ENCODE measurements at regions not wholly inside any gene's neighbourhood (a gene's known extent, or its start where the extent isn't known, plus 50 kb on each side); places are given as distances from the start of the nearest gene placed in this dataset.
"Not testable (repeated sequence)": the region's sequence is repeated elsewhere in the genome, so short reads cannot be mapped to it uniquely, and the experiment has no call there.

- Histone ChIP-seq H3K4me1 (no peaks in the 10 kb centered on the region), H3K36me3 (no peaks in the 10 kb centered on the region), H3K4me3 (no peak overlapping the region), H3K9me3 (no peaks in the 10 kb centered on the region), H3K27ac (no peak overlapping the region), H3K27me3 (no peaks in the 10 kb centered on the region)
- 63% methylated on average over 4 of the region's 4 CpGs for WGBS, 2 donors
- DNase-seq, result no peak
- TF ChIP-seq, protein P1, sequence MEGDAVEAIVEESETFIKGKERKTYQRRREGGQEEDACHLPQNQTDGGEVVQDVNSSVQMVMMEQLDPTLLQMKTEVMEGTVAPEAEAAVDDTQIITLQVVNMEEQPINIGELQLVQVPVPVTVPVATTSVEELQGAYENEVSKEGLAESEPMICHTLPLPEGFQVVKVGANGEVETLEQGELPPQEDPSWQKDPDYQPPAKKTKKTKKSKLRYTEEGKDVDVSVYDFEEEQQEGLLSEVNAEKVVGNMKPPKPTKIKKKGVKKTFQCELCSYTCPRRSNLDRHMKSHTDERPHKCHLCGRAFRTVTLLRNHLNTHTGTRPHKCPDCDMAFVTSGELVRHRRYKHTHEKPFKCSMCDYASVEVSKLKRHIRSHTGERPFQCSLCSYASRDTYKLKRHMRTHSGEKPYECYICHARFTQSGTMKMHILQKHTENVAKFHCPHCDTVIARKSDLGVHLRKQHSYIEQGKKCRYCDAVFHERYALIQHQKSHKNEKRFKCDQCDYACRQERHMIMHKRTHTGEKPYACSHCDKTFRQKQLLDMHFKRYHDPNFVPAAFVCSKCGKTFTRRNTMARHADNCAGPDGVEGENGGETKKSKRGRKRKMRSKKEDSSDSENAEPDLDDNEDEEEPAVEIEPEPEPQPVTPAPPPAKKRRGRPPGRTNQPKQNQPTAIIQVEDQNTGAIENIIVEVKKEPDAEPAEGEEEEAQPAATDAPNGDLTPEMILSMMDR (IDR thresholded peaks at IDR 0.05), result no peak
- ATAC-seq, result no peak
- intact Hi-C loops (cut with DNase I), result no loop called here
Observed at GRCh38 chrY:9619541-9619940, 91.9 kb downstream of the TSPY10 start.

DNA sequence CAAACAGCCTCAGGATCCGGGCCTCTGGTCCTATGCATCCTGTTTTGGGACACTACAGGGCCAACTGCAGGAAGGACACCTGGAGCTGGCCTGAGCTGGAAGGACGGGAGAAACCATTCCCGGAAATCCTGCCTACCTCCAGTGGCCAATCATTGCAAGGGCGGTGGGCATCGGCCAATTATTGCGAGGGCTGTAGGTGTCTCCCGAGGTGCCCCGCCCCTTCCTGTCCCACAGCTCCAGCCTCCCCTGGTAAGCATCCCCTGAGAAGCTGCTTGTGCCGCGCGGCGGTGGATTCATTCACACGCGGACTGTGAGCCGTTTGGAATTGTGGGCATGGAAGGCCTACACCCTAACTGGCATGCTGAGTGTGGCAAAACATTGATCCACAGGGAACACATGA, 95.5 kb downstream of the TSPY10 start:
- H3K27ac ChIP-seq, result no peak overlapping the region
- no peak for ATAC-seq
- no peaks in the 10 kb centered on the region for H3K36me3 ChIP-seq
- H3K9me3 ChIP-seq, result no peaks in the 10 kb centered on the region
- DNase-seq, result no peak
- H3K27me3 ChIP-seq, result no peaks in the 10 kb centered on the region
- intact Hi-C loops (cut with DNase I), result no loop called here
- no peak overlapping the region for H3K4me3 ChIP-seq
- H3K4me1 ChIP-seq, result no peaks in the 10 kb centered on the region
- WGBS, 2 donors, result 83% methylated on average over 15 of the region's 15 CpGs
- TF ChIP-seq, protein P1 (IDR thresholded peaks at IDR 0.05), result no peak

DNA sequence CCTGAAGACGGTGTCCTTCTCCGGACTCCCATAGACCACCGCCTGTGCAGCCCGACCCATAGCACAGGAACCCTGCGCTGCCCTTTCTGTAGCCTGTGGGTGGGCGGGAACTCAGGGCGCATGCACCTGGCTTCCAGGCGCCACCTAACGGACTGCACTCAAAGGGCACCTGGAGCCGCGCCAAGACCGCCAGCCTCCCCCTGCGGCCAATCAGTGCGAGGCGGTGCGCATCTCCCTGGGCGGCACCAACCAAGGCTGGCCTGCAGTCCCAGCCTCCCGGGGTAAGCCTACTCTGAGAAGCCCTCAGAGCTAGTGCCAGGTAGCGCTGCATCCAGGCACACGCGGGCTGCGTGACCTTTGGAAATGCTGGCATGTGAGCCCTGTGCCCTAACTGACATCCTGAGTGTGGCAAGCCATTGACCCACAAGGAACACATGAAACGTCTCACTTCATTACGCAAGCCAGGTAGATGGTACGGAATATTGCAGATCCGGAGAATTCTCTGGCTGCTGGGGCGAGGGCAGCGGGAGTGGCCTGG, 113.0 kb downstream of the TSPY10 start:
- H3K4me1 ChIP-seq; ATAC-seq; H3K9me3 ChIP-seq; H3K4me3 ChIP-seq; intact Hi-C loops (cut with DNase I); H3K27ac ChIP-seq; DNase-seq; H3K36me3 ChIP-seq; H3K27me3 ChIP-seq: not testable (repeated sequence)
- whole genome bisulfite sequencing, 2 donors, result 45 to 75% methylated on average over 8 to 9 of the region's 28 CpGs

DNA sequence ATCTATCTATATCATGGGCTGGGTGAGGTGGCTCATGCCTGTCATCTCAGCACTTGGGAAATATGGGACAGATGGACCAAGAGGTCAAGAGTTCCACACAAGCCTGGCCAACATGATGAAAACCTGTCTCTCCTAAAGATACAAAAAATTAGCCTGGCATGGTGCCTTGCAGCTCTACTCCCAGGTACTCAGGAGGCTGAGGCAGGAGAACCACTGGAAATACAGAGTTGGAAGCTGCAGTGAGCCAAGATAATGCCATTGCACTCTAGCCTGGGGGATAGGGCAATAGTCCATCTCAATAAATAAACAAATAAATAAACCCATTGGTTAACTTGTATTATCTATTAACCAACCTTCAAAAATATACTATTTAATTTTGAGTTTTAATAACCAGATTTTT, 138.5 kb downstream of the TSPY10 start:
- H3K4me1 ChIP-seq; H3K4me3 ChIP-seq; H3K9me3 ChIP-seq; H3K27me3 ChIP-seq; ATAC-seq; H3K27ac ChIP-seq; DNase-seq; H3K36me3 ChIP-seq; intact Hi-C loops (cut with DNase I): not testable (repeated sequence)

DNA sequence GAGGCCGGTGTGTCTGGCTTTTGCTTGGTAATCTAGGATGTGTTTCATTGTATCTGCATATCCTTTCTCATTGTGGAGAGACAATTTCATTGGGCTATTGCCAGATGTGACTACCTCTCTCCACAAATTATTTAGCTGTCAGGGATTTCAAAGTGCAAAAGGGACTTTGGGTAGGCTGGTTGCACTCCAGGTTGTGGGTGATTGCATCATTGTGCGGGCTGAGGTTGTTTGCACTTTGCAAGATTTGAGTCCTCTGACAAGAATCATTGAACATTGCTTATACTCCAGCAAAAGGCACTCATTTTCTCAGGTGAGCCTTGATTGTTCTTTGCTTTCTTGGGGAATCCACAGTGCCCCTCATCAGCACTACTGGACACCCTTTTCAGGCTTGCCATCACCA, 164.8 kb downstream of the TSPY10 start:
- ATAC-seq; H3K9me3 ChIP-seq; H3K4me3 ChIP-seq; H3K27ac ChIP-seq; H3K4me1 ChIP-seq; intact Hi-C loops (cut with DNase I); H3K27me3 ChIP-seq; DNase-seq; H3K36me3 ChIP-seq: not testable (repeated sequence)
- WGBS, 2 donors, result no CpG with 5 or more reads among the region's 2 CpGs

- H3K27me3 ChIP-seq; H3K4me1 ChIP-seq; intact Hi-C loops (cut with DNase I); H3K36me3 ChIP-seq; H3K27ac ChIP-seq; H3K9me3 ChIP-seq; H3K4me3 ChIP-seq; DNase-seq: not testable (repeated sequence)
- no CpG with 5 or more reads among the region's 3 CpGs for WGBS, 2 donors
- ATAC-seq, result peak in 1 of 8 donors; percentile 27
Observed at GRCh38 chrY:9716932-9717331, 189.3 kb downstream of the TSPY10 start.

DNA sequence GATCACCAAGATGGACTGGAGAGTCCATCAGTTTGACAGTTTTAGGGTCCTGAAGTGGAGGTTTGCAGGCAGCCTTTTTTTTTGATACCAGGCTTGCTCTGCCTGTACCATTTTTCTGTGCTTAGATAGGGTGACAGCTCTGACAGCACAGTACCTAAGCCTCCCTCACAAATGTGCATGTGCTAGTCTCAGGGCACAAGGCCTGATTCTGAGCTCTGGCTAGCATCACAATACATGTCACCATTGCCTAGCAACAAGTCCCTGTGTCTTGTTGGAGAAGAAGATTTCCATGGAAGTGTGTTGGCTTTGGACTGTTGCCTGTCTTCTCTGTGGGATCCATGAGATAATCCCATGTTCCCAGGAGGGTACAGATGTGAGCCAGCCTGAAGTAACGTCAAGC, 191.1 kb downstream of the TSPY10 start:
- H3K27ac ChIP-seq; DNase-seq; H3K4me3 ChIP-seq; H3K27me3 ChIP-seq; H3K9me3 ChIP-seq; intact Hi-C loops (cut with DNase I); H3K36me3 ChIP-seq; H3K4me1 ChIP-seq: not testable (repeated sequence)
- WGBS, 2 donors, result no CpG with 5 or more reads among the region's 1 CpG
- ATAC-seq, result peak in 3 of 8 donors; percentile 52 to 73 (median 73)

- H3K27ac ChIP-seq; H3K4me3 ChIP-seq; H3K4me1 ChIP-seq; H3K36me3 ChIP-seq; H3K9me3 ChIP-seq; ATAC-seq; H3K27me3 ChIP-seq; intact Hi-C loops (cut with DNase I); DNase-seq: not testable (repeated sequence)
- no CpG with 5 or more reads among the region's 3 CpGs for WGBS, 2 donors
Observed at GRCh38 chrY:9719616-9720015, 191.9 kb downstream of the TSPY10 start.

GRCh38 chrY:9737626-9738025, 209.9 kb downstream of the TSPY10 start:
- no CpG with 5 or more reads among the region's 4 CpGs for WGBS, 2 donors
- ATAC-seq; intact Hi-C loops (cut with DNase I); H3K4me1 ChIP-seq; H3K27ac ChIP-seq; H3K36me3 ChIP-seq; H3K4me3 ChIP-seq; H3K27me3 ChIP-seq; DNase-seq; H3K9me3 ChIP-seq: not testable (repeated sequence)

DNA sequence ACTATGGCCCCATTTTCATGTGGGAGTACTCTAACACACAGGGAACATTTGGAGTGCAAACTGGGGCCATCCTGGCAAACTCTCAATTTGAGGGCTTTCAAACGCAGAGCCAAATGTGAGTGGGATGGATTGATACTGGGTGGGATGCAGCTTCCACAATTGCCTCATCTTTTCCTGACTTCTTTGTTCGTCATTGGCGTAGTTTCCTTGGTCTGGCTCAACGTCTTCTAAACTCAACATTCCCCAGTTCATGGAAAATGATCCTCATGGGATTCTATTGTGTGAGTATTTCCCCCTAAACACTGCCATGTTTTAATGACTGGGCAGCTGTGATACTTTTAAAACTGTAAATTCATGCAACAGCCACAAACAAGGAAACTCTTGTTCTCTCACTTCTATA, 228.3 kb downstream of the TSPY10 start:
- H3K4me1 ChIP-seq; H3K36me3 ChIP-seq; ATAC-seq; intact Hi-C loops (cut with DNase I); H3K27me3 ChIP-seq; DNase-seq; H3K4me3 ChIP-seq; H3K27ac ChIP-seq; H3K9me3 ChIP-seq: not testable (repeated sequence)
- WGBS, 2 donors, result no CpG with 5 or more reads among the region's 4 CpGs

All from heart right ventricle (tissue), 16 donors.